Calu3 (cell line): ENCODE measurements at regions not wholly inside any gene's neighbourhood (a gene's known extent, or its start where the extent isn't known, plus 50 kb on each side); places are given as distances from the start of the nearest gene placed in this dataset.

Experiments used
- BruUV-seq: library from RNA; stranded (reverse); fragments of 400-500 nt; replicated peaks from 2 replicates; lab custom pipeline; 2021; lab: Mats Ljungman, UMichigan
- CTCF ChIA-PET: fragments of 300-600 bp; sonication (Branson Sonifier 250); formaldehyde crosslinking; loops from one replicate; lab custom pipeline; 2022; ENCODE audit warnings: antibody characterized with exemption; lab: Charles Lee
- DNase-seq: peaks from one replicate; pipeline ENCODE4 v3.0.0; 2022
- H3K27ac Mint-ChIP-seq: one replicate; pipeline ENCODE4 v1.8.0; 2022; ENCODE audit warnings: mixed read lengths; ENCODE audit not compliant: unreplicated experiment
- H3K27me3 Mint-ChIP-seq: one replicate; pipeline ENCODE4 v1.8.0; 2022; ENCODE audit warnings: mixed read lengths; ENCODE audit not compliant: unreplicated experiment
- H3K36me3 Mint-ChIP-seq: one replicate; pipeline ENCODE4 v1.8.0; 2022; ENCODE audit warnings: mild to moderate bottlenecking, moderate library complexity, mixed read lengths; ENCODE audit not compliant: insufficient read depth, unreplicated experiment
- H3K4me1 Mint-ChIP-seq: one replicate; pipeline ENCODE4 v1.8.0; 2022; ENCODE audit warnings: mild to moderate bottlenecking, low read depth, mixed read lengths; ENCODE audit not compliant: unreplicated experiment
- H3K4me3 Mint-ChIP-seq: one replicate; pipeline ENCODE4 v1.8.0; 2022; ENCODE audit warnings: mild to moderate bottlenecking, low read depth, moderate library complexity, mixed read lengths; ENCODE audit not compliant: unreplicated experiment
- H3K9me3 Mint-ChIP-seq: one replicate; pipeline ENCODE4 v1.8.0; 2022; ENCODE audit warnings: low read depth, mixed read lengths; ENCODE audit not compliant: unreplicated experiment
- intact Hi-C: fragments of 100-400 bp; cut with micrococcal nuclease; formaldehyde crosslinking; loops from one replicate; pipeline ENCODE4 v1.10.0; 2022; ENCODE audit not compliant: unreplicated experiment
- TF ChIP-seq, protein P1 (sequence below): fragments of 200-600 bp; IDR thresholded peaks from one replicate; pipeline ENCODE4 v1.8.0; 2022; ENCODE audit warnings: antibody characterized with exemption; ENCODE audit not compliant: unreplicated experiment

DNA sequence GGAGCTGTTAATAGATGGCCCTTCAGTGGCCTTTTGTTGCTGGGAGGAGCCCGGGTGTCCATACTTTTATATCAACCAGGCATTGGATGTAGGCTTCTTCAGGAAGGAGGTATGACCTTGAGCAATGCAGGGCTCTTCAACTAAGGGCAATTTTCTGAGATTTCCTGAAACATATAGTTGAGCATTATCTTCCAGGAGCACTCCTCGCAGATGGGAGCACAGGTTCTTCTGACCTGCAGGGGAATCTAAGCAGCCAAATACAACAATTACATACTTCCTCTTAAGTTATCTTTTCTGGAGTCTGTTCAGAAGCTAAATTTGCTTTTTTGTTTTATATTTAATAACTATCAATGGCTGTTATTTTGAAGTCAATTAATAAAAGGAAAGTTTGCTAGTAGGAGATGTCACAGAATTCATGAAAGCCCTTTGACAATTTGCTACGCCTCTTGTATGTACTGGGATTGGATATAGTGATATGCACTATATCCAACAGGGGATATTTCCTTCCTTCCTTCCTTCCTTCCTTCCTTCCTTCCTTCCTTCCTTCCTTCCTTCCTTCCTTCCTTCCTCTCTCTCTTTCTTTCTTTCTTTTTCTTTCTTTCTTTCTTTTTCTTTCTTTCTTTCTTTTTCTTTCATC lies 422.6 kb upstream of the NEGR1 start:
- H3K4me3 Mint-ChIP-seq: no peak overlapping the region
- TF ChIP-seq, protein P1, sequence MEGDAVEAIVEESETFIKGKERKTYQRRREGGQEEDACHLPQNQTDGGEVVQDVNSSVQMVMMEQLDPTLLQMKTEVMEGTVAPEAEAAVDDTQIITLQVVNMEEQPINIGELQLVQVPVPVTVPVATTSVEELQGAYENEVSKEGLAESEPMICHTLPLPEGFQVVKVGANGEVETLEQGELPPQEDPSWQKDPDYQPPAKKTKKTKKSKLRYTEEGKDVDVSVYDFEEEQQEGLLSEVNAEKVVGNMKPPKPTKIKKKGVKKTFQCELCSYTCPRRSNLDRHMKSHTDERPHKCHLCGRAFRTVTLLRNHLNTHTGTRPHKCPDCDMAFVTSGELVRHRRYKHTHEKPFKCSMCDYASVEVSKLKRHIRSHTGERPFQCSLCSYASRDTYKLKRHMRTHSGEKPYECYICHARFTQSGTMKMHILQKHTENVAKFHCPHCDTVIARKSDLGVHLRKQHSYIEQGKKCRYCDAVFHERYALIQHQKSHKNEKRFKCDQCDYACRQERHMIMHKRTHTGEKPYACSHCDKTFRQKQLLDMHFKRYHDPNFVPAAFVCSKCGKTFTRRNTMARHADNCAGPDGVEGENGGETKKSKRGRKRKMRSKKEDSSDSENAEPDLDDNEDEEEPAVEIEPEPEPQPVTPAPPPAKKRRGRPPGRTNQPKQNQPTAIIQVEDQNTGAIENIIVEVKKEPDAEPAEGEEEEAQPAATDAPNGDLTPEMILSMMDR: no peak
- DNase-seq: no peak
- intact Hi-C loops: no loop called here
- H3K27me3 Mint-ChIP-seq: no peaks in the 10 kb centered on the region
- H3K9me3 Mint-ChIP-seq: peaks cover 11% of the 10 kb centered on the region
- CTCF ChIA-PET: no interaction called here
- no peaks in the 10 kb centered on the region for H3K4me1 Mint-ChIP-seq
- BruUV-seq: no TSS peak
- H3K27ac Mint-ChIP-seq: no peak overlapping the region
- H3K36me3 Mint-ChIP-seq: no peaks in the 10 kb centered on the region

DNA sequence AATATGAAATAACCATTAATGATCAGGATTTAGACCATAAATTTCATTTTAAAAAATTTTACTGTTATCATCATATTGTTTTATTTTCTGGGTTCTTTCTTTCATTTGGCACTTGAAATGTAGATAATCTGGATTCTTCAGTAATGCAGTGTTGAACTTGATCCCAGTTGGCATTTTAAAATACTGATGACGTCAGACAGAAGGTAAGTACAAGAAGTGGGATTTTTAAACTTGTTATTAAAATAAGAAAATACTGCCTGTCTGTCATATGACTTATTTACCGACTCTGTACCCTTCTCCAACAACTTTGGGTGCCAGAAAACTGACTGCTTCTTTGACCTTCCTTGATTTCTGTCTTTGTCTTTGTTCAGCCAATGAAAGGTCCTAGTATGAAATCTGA lies 415.1 kb upstream of the NEGR1 start:
- TF ChIP-seq, protein P1: no peak
- Mint-ChIP-seq H3K27ac (no peak overlapping the region), H3K4me3 (no peak overlapping the region), H3K36me3 (no peaks in the 10 kb centered on the region), H3K27me3 (no peaks in the 10 kb centered on the region), H3K9me3 (peaks cover 21% of the 10 kb centered on the region), H3K4me1 (no peaks in the 10 kb centered on the region)
- CTCF ChIA-PET: no interaction called here
- no peak for DNase-seq
- no TSS peak for BruUV-seq
- intact Hi-C loops: no loop called here

DNA sequence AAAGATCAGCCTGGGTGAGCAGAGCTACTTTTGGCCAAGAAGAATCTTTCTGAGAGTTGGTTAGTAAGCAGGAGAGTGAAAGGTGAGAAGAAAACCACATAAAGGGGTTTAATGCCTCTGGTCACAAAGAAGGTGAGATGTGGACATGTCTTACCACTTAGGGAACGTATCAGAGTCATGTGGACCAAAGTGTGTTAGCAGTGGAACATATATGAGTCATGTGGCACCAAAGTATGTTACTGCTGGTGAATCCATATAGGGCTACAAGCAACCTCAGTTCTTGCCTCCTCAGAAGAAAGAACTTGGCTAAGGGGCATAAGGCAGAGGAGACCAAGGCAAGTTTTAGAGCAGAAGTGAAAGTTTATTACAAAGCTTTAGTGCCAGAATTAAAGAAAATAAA lies 411.6 kb upstream of the NEGR1 start:
- H3K27ac Mint-ChIP-seq: no peak overlapping the region
- H3K36me3 Mint-ChIP-seq: no peaks in the 10 kb centered on the region
- H3K4me3 Mint-ChIP-seq: no peak overlapping the region
- no TSS peak for BruUV-seq
- DNase-seq: no peak
- H3K9me3 Mint-ChIP-seq: peaks cover 20% of the 10 kb centered on the region
- intact Hi-C loops: no loop called here
- CTCF ChIA-PET: no interaction called here
- TF ChIP-seq, protein P1: no peak
- H3K27me3 Mint-ChIP-seq: no peaks in the 10 kb centered on the region
- H3K4me1 Mint-ChIP-seq: no peaks in the 10 kb centered on the region

DNA sequence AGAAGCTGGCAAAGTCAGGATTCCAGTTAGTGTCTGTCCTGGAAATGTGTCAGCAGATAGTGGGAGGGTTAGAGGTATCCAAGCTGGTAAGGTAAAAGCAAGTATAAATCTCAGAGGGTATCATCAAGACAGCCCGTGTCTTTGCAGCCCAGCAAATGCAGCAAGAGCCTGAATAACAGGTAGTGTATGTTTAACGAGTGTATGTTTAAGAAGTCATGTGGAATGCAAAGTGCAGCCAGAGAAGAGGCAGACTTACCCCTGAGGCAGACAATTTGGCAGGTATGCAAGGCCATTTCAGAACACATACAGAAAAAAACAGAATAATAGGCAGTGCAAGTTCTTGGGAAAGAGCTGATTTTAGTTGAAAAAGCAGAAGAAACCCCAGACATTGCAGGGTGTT lies 411.0 kb upstream of the NEGR1 start:
- intact Hi-C loops: no loop called here
- Mint-ChIP-seq H3K4me1 (no peaks in the 10 kb centered on the region), H3K27me3 (no peaks in the 10 kb centered on the region), H3K9me3 (peaks cover 23% of the 10 kb centered on the region), H3K4me3 (no peak overlapping the region), H3K36me3 (no peaks in the 10 kb centered on the region), H3K27ac (no peak overlapping the region)
- CTCF ChIA-PET: no interaction called here
- TF ChIP-seq, protein P1: no peak
- no TSS peak for BruUV-seq
- no peak for DNase-seq
